ENCODE measurements at regions not wholly inside any gene's neighbourhood (a gene's known extent, or its start where the extent isn't known, plus 50 kb on each side); places are given as distances from the start of the nearest gene placed in this dataset.

GRCh38 chr14:38526826-38527501 lies 271.1 kb upstream of the CLEC14A start:
- TF ChIP-seq CTCF (IDR thresholded peaks at IDR 0.05), result no peak
- CTCF ChIA-PET, result no interaction called here
- H3K27me3 Mint-ChIP-seq, result no peaks in the 10 kb centered on the region

GRCh38 chr14:38524636-38525509 lies 269.0 kb upstream of the CLEC14A start:
- H3K36me3 ChIP-seq (ENCODE audit: insufficient read depth, low read length), result no peaks in the 10 kb centered on the region
- TF ChIP-seq CTCF (IDR thresholded peaks at IDR 0.05), result no peak
- no peaks in the 10 kb centered on the region for H3K9me3 ChIP-seq (ENCODE audit: control insufficient read depth in 1 of 2, insufficient read depth in 1 of 2, low read length in 2 of 2)
- CTCF ChIA-PET, result no interaction called here
- H3K36me3 Mint-ChIP-seq (ENCODE audit: low read depth), result no peaks in the 10 kb centered on the region
- H3K4me3 ChIP-seq (ENCODE audit: low read length), result no peak overlapping the region
- no peak for ATAC-seq (ENCODE audit: poor library complexity)
- no peak for DNase-seq
- H3K4me3 Mint-ChIP-seq, result no peak overlapping the region
- no peaks in the 10 kb centered on the region for H3K9me3 Mint-ChIP-seq
- H3K27ac Mint-ChIP-seq, result no peak overlapping the region
- H3K4me1 Mint-ChIP-seq (ENCODE audit: low read depth), result no peaks in the 10 kb centered on the region
- H3K4me1 ChIP-seq (ENCODE audit: insufficient read depth, low read length), result no peaks in the 10 kb centered on the region
- POLR2A ChIA-PET, result no interaction called here
- H3K27ac ChIP-seq (ENCODE audit: low read depth in 1 of 2, low read length in 2 of 2), result no peak overlapping the region
- H3K27me3 Mint-ChIP-seq, result no peaks in the 10 kb centered on the region
- H3K27me3 ChIP-seq (ENCODE audit: control insufficient read depth in 1 of 2, insufficient read depth in 2 of 2, low read length in 2 of 2), result no peaks in the 10 kb centered on the region
- intact Hi-C loops (cut with DNase I, micrococcal nuclease), result no loop called here

More at GRCh38 chr14:38526826-38527501, 271.1 kb upstream of the CLEC14A start:
- no peak for ATAC-seq (ENCODE audit: poor library complexity)
- DNase-seq, result no peak
- Histone ChIP-seq H3K4me1 (ENCODE audit: insufficient read depth, low read length) (no peaks in the 10 kb centered on the region), H3K4me3 (ENCODE audit: low read length) (no peak overlapping the region), H3K36me3 (ENCODE audit: insufficient read depth, low read length) (no peaks in the 10 kb centered on the region), H3K27ac (ENCODE audit: low read depth in 1 of 2, low read length in 2 of 2) (no peak overlapping the region), H3K27me3 (ENCODE audit: control insufficient read depth in 1 of 2, insufficient read depth in 2 of 2, low read length in 2 of 2) (no peaks in the 10 kb centered on the region), H3K9me3 (ENCODE audit: control insufficient read depth in 1 of 2, insufficient read depth in 1 of 2, low read length in 2 of 2) (no peaks in the 10 kb centered on the region)
- Mint-ChIP-seq H3K4me3 (no peak overlapping the region), H3K9me3 (no peaks in the 10 kb centered on the region), H3K27ac (no peak overlapping the region), H3K4me1 (ENCODE audit: low read depth) (no peaks in the 10 kb centered on the region), H3K36me3 (ENCODE audit: low read depth) (no peaks in the 10 kb centered on the region)
- POLR2A ChIA-PET, result no interaction called here
- intact Hi-C loops (cut with DNase I, micrococcal nuclease), result no loop called here

- Mint-ChIP-seq H3K4me3 (no peak overlapping the region), H3K36me3 (ENCODE audit: low read depth) (no peaks in the 10 kb centered on the region), H3K9me3 (no peaks in the 10 kb centered on the region), H3K27me3 (no peaks in the 10 kb centered on the region), H3K27ac (no peak overlapping the region), H3K4me1 (ENCODE audit: low read depth) (no peaks in the 10 kb centered on the region)
- no peaks in the 10 kb centered on the region for H3K4me1 ChIP-seq (ENCODE audit: insufficient read depth, low read length)
- TF ChIP-seq CTCF (IDR thresholded peaks at IDR 0.05), result no peak
- no peaks in the 10 kb centered on the region for H3K36me3 ChIP-seq (ENCODE audit: insufficient read depth, low read length)
- no peaks in the 10 kb centered on the region for H3K9me3 ChIP-seq (ENCODE audit: control insufficient read depth in 1 of 2, insufficient read depth in 1 of 2, low read length in 2 of 2)
- no peak overlapping the region for H3K27ac ChIP-seq (ENCODE audit: low read depth in 1 of 2, low read length in 2 of 2)
- POLR2A ChIA-PET, result no interaction called here
- no peak for ATAC-seq (ENCODE audit: poor library complexity)
- CTCF ChIA-PET, result no interaction called here
- DNase-seq, result no peak
- H3K4me3 ChIP-seq (ENCODE audit: low read length), result no peak overlapping the region
- H3K27me3 ChIP-seq (ENCODE audit: control insufficient read depth in 1 of 2, insufficient read depth in 2 of 2, low read length in 2 of 2), result no peaks in the 10 kb centered on the region
- intact Hi-C loops (cut with DNase I, micrococcal nuclease), result no loop called here
Observed at GRCh38 chr14:38522724-38523123, 266.8 kb upstream of the CLEC14A start.
